GM23338 (cell line): ENCODE measurements at regions not wholly inside any gene's neighbourhood (a gene's known extent, or its start where the extent isn't known, plus 50 kb on each side); places are given as distances from the start of the nearest gene placed in this dataset.

Experiments used
- ATAC-seq: fragments of 200-7000 bp; cut with Tn5 transposase; 3 replicates; pipeline ENCODE4 v1.9.1; 2020
- DNase-seq: peaks from one replicate; pipeline ENCODE4 v3.0.0-alpha.2; 2015; ENCODE audit warnings: low spot score
- H2AFZ ChIP-seq: fragments of 200-600 bp; sonication (generic); 2 replicates; pipeline ENCODE4 v1.8.0; 2016; ENCODE audit warnings: antibody characterized with exemption, mild to moderate bottlenecking, moderate library complexity
- H3F3A ChIP-seq: fragments of 200-600 bp; sonication (generic); replicated peaks from 2 replicates; pipeline ENCODE4 v1.8.0; 2017; ENCODE audit warnings: antibody characterized with exemption, mixed run types, low read depth
- H3K27ac ChIP-seq: fragments of 200-600 bp; sonication (generic); 2 replicates; pipeline ENCODE4 v1.6.1; 2016; ENCODE audit warnings: low read depth
- H3K27me3 ChIP-seq: fragments of 200-600 bp; sonication (generic); 2 replicates; pipeline ENCODE4 v1.8.0; 2016; ENCODE audit warnings: mild to moderate bottlenecking, mixed run types, moderate library complexity; ENCODE audit not compliant: insufficient read depth
- H3K36me3 ChIP-seq: fragments of 200-600 bp; sonication (generic); 2 replicates; pipeline ENCODE4 v1.8.0; 2016; ENCODE audit warnings: mild to moderate bottlenecking; ENCODE audit not compliant: insufficient read depth
- H3K4me1 ChIP-seq: fragments of 200-600 bp; sonication (generic); 2 replicates; pipeline ENCODE4 v1.8.0; 2016; ENCODE audit warnings: mild to moderate bottlenecking, moderate library complexity; ENCODE audit not compliant: insufficient read depth
- H3K4me2 ChIP-seq: fragments of 200-600 bp; sonication (generic); 2 replicates; pipeline ENCODE4 v1.7.1; 2017; ENCODE audit warnings: mixed run types
- H3K4me3 ChIP-seq: fragments of 200-600 bp; sonication (generic); 2 replicates; pipeline ENCODE4 v1.6.1; 2016; ENCODE audit warnings: mixed run types
- H3K79me2 ChIP-seq: fragments of 200-600 bp; sonication (generic); replicated peaks from 2 replicates; pipeline ENCODE4 v1.8.0; 2017; ENCODE audit warnings: mild to moderate bottlenecking; ENCODE audit not compliant: insufficient read depth
- H3K9me2 ChIP-seq: fragments of 200-600 bp; sonication (generic); 2 replicates; pipeline ENCODE4 v1.8.0; 2017; ENCODE audit not compliant: insufficient read depth
- H4K20me1 ChIP-seq: fragments of 200-600 bp; sonication (generic); replicated peaks from 2 replicates; pipeline ENCODE4 v1.8.0; 2017; ENCODE audit warnings: mild to moderate bottlenecking; ENCODE audit not compliant: insufficient read depth
- H3K27ac Mint-ChIP-seq: 2 replicates; pipeline ENCODE4 v1.8.0; 2020; ENCODE audit warnings: inconsistent platforms, mild to moderate bottlenecking, moderate library complexity, mixed read lengths
- H3K27me3 Mint-ChIP-seq: 3 replicates; pipeline ENCODE4 v1.8.0; 2022; ENCODE audit warnings: low read depth, mild to moderate bottlenecking, moderate library complexity, mixed read lengths, inconsistent platforms; ENCODE audit not compliant: insufficient read depth, poor library complexity
- H3K36me3 Mint-ChIP-seq: 3 replicates; pipeline ENCODE4 v1.8.0; 2021; ENCODE audit warnings: low read depth, mild to moderate bottlenecking, inconsistent platforms, moderate library complexity, mixed read lengths
- H3K4me1 Mint-ChIP-seq: 3 replicates; pipeline ENCODE4 v1.8.0; 2020; ENCODE audit warnings: mild to moderate bottlenecking, inconsistent platforms, mixed read lengths
- H3K4me3 Mint-ChIP-seq: 3 replicates; pipeline ENCODE4 v1.8.0; 2021; ENCODE audit warnings: moderate library complexity, mild to moderate bottlenecking, inconsistent platforms, mixed read lengths
- H3K9me3 Mint-ChIP-seq: 3 replicates; pipeline ENCODE4 v1.8.0; 2020; ENCODE audit warnings: moderate library complexity, mild to moderate bottlenecking, inconsistent platforms, mixed read lengths
- CREB1 ChIP-seq: fragments of 250-450 bp; sonication (Bioruptor Pico); IDR thresholded peaks from 2 replicates; pipeline ENCODE4 v1.5.0; 2020; ENCODE audit warnings: low read depth, mild to moderate bottlenecking, moderate library complexity
- EZH2 ChIP-seq: fragments of 200-600 bp; sonication (generic); IDR thresholded peaks from one replicate; pipeline ENCODE4 v1.8.0; 2017; ENCODE audit warnings: antibody characterized with exemption, mild to moderate bottlenecking, low read depth; ENCODE audit not compliant: unreplicated experiment
- EZH2phosphoT487 ChIP-seq: fragments of 200-600 bp; sonication (generic); IDR thresholded peaks from one replicate; pipeline ENCODE4 v1.8.1; 2018; ENCODE audit warnings: antibody characterized with exemption; ENCODE audit not compliant: unreplicated experiment
- NANOG ChIP-seq: IDR thresholded peaks from 2 replicates; pipeline ENCODE4 v1.6.1; 2016; ENCODE audit warnings: antibody characterized with exemption, borderline replicate concordance
- POLR2AphosphoS5 ChIP-seq: IDR thresholded peaks from 2 replicates; pipeline ENCODE4 v1.6.1; 2016; ENCODE audit warnings: antibody characterized with exemption, low read depth
- STAT1 ChIP-seq: IDR thresholded peaks from one replicate; pipeline ENCODE4 v1.6.1; 2016; ENCODE audit warnings: antibody characterized with exemption; ENCODE audit not compliant: unreplicated experiment
- ZNF114 ChIP-seq: fragments of 250-450 bp; sonication (Bioruptor Pico); IDR thresholded peaks from 2 replicates; pipeline ENCODE4 v1.5.0; 2020; ENCODE audit warnings: mild to moderate bottlenecking, moderate library complexity
- ZNF331 ChIP-seq: fragments of 250-450 bp; sonication (Bioruptor Pico); IDR thresholded peaks from 2 replicates; pipeline ENCODE4 v1.5.0; 2020; ENCODE audit warnings: low read depth, mild to moderate bottlenecking, moderate library complexity
- TF ChIP-seq, protein P1 (sequence below), 2 experiments: fragments of 200-600 bp in 1 of 2; sonication (generic) in 1 of 2; conservative IDR thresholded peaks; 2 replicates each; pipeline versions ENCODE4 v1.5.1 to v1.6.1; 2016 to 2017; ENCODE audit warnings: antibody characterized with exemption in 2 of 2, low read depth in 2 of 2, mild to moderate bottlenecking in 2 of 2, moderate library complexity in 1 of 2
- TF ChIP-seq, protein P2 (sequence below): IDR thresholded peaks from one replicate; pipeline ENCODE4 v1.6.1; 2018; ENCODE audit warnings: antibody characterized with exemption; ENCODE audit not compliant: unreplicated experiment
- TF ChIP-seq, protein P3 (sequence below): IDR thresholded peaks from 2 replicates; pipeline ENCODE4 v1.6.1; 2016; ENCODE audit warnings: antibody characterized with exemption

DNA sequence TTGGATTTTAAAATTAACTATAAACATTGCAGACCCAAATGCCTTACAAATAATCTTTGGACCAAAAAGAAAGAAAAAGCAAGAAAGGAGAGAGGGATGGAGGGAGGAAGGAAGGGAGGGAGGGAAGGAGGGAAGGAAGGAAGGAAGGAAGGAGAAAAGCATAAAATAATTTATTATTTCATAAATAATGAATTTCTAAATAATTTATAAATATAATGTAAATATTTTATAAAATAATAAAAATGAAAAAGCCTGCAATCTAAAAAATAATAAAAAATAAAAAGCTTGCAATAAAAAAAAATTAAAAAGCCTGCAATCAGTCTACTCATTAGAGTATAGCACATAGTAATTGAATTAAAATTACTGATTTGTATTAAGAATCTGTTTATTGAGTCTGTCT is 614.3 kb downstream of the ISL1 start:
- no peaks in the 10 kb centered on the region for H3K9me2 ChIP-seq
- Mint-ChIP-seq H3K27me3 (no peaks in the 10 kb centered on the region), H3K9me3 (peaks cover 3% of the 10 kb centered on the region; the same call in 1 of the 3 replicates), H3K4me1 (peaks cover 3% of the 10 kb centered on the region), H3K36me3 (no peaks in the 10 kb centered on the region; the same call in 2 of the 3 replicates), H3K27ac (no peak overlapping the region), H3K4me3 (no peak overlapping the region)
- H3K4me1 ChIP-seq: no peaks in the 10 kb centered on the region
- no peaks in the 10 kb centered on the region for H3K36me3 ChIP-seq
- H3K27ac ChIP-seq: no peak overlapping the region
- H4K20me1 ChIP-seq: no peaks in the 10 kb centered on the region
- H3F3A ChIP-seq: no peaks in the 10 kb centered on the region
- no peaks in the 10 kb centered on the region for H3K27me3 ChIP-seq
- DNase-seq (no peak), ATAC-seq (no peak)
- no peak for TF ChIP-seq EZH2phosphoT487
- no peak for TF ChIP-seq NANOG
- no peak for TF ChIP-seq ZNF331 (CRISPR knock-in tag)
- TF ChIP-seq ZNF114 (CRISPR knock-in tag): no peak
- TF ChIP-seq, protein P1, sequence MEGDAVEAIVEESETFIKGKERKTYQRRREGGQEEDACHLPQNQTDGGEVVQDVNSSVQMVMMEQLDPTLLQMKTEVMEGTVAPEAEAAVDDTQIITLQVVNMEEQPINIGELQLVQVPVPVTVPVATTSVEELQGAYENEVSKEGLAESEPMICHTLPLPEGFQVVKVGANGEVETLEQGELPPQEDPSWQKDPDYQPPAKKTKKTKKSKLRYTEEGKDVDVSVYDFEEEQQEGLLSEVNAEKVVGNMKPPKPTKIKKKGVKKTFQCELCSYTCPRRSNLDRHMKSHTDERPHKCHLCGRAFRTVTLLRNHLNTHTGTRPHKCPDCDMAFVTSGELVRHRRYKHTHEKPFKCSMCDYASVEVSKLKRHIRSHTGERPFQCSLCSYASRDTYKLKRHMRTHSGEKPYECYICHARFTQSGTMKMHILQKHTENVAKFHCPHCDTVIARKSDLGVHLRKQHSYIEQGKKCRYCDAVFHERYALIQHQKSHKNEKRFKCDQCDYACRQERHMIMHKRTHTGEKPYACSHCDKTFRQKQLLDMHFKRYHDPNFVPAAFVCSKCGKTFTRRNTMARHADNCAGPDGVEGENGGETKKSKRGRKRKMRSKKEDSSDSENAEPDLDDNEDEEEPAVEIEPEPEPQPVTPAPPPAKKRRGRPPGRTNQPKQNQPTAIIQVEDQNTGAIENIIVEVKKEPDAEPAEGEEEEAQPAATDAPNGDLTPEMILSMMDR (conservative IDR thresholded peaks at IDR 0.05; ENCODE audit: low read depth in 2 of 2): no peak
- TF ChIP-seq, protein P2, sequence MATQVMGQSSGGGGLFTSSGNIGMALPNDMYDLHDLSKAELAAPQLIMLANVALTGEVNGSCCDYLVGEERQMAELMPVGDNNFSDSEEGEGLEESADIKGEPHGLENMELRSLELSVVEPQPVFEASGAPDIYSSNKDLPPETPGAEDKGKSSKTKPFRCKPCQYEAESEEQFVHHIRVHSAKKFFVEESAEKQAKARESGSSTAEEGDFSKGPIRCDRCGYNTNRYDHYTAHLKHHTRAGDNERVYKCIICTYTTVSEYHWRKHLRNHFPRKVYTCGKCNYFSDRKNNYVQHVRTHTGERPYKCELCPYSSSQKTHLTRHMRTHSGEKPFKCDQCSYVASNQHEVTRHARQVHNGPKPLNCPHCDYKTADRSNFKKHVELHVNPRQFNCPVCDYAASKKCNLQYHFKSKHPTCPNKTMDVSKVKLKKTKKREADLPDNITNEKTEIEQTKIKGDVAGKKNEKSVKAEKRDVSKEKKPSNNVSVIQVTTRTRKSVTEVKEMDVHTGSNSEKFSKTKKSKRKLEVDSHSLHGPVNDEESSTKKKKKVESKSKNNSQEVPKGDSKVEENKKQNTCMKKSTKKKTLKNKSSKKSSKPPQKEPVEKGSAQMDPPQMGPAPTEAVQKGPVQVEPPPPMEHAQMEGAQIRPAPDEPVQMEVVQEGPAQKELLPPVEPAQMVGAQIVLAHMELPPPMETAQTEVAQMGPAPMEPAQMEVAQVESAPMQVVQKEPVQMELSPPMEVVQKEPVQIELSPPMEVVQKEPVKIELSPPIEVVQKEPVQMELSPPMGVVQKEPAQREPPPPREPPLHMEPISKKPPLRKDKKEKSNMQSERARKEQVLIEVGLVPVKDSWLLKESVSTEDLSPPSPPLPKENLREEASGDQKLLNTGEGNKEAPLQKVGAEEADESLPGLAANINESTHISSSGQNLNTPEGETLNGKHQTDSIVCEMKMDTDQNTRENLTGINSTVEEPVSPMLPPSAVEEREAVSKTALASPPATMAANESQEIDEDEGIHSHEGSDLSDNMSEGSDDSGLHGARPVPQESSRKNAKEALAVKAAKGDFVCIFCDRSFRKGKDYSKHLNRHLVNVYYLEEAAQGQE: no peak
- no peak for TF ChIP-seq STAT1
- TF ChIP-seq, protein P3, sequence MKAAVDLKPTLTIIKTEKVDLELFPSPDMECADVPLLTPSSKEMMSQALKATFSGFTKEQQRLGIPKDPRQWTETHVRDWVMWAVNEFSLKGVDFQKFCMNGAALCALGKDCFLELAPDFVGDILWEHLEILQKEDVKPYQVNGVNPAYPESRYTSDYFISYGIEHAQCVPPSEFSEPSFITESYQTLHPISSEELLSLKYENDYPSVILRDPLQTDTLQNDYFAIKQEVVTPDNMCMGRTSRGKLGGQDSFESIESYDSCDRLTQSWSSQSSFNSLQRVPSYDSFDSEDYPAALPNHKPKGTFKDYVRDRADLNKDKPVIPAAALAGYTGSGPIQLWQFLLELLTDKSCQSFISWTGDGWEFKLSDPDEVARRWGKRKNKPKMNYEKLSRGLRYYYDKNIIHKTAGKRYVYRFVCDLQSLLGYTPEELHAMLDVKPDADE: no peak
- no peak for TF ChIP-seq EZH2
- TF ChIP-seq POLR2AphosphoS5: no peak
- TF ChIP-seq CREB1 (CRISPR knock-in tag): no peak
- no peak overlapping the region for H3K4me2 ChIP-seq
- no peak overlapping the region for H2AFZ ChIP-seq
- H3K4me3 ChIP-seq: no peak overlapping the region
- no peaks in the 10 kb centered on the region for H3K79me2 ChIP-seq
